Lung (tissue), 11 donors: ENCODE measurements at regions not wholly inside any gene's neighbourhood (a gene's known extent, or its start where the extent isn't known, plus 50 kb on each side); places are given as distances from the start of the nearest gene placed in this dataset.

Experiments
- ATAC-seq: fragments of 200-7000 bp; cut with Tn5 transposase; one replicate; pipeline ENCODE4 v1.9.1; 2020; ENCODE audit warnings: moderate number of reproducible peaks; ENCODE audit not compliant: insufficient read depth, low FRiP score
- DNase-seq, 3 donors: peaks; one replicate each; pipeline ENCODE4 v3.0.0-alpha.2; 2013 to 2017
- H3K27ac ChIP-seq, 2 donors: one replicate each; pipeline ENCODE4 v1.5.1; 2013; ENCODE audit warnings: mild to moderate bottlenecking in 2 of 2, moderate library complexity in 2 of 2, control low read depth in 1 of 2, inconsistent platforms in 1 of 2, low read depth in 1 of 2, low read length in 1 of 2
- H3K27me3 ChIP-seq, 3 donors: one replicate each; pipeline ENCODE4 v1.5.1; 2013; ENCODE audit warnings: low read length in 2 of 3; ENCODE audit not compliant: control insufficient read depth in 3 of 3, insufficient read depth in 3 of 3
- H3K36me3 ChIP-seq, 4 donors: one replicate each; pipeline ENCODE4 v1.5.1; 2013; ENCODE audit warnings: low read length in 4 of 4, mild to moderate bottlenecking in 1 of 4, moderate library complexity in 1 of 4; ENCODE audit not compliant: control insufficient read depth in 4 of 4, insufficient read depth in 4 of 4
- H3K4me1 ChIP-seq, 5 donors: one replicate each; pipeline ENCODE4 v1.5.1; 2013; ENCODE audit warnings: low read length in 5 of 5, mild to moderate bottlenecking in 2 of 5, moderate library complexity in 1 of 5; ENCODE audit not compliant: control insufficient read depth in 5 of 5, insufficient read depth in 5 of 5
- H3K4me3 ChIP-seq: one replicate; pipeline ENCODE4 v1.5.1; 2013; ENCODE audit warnings: mild to moderate bottlenecking, control low read depth, moderate library complexity
- H3K9ac ChIP-seq, 2 donors: one replicate each; pipeline ENCODE4 v1.5.1; 2013; ENCODE audit warnings: low read length in 2 of 2, control low read depth in 1 of 2; ENCODE audit not compliant: insufficient read depth in 1 of 2
- H3K9me3 ChIP-seq, 4 donors: one replicate each; pipeline ENCODE4 v1.5.1; 2013; ENCODE audit warnings: low read length in 3 of 4, mild to moderate bottlenecking in 1 of 4, moderate library complexity in 1 of 4; ENCODE audit not compliant: control insufficient read depth in 4 of 4, insufficient read depth in 3 of 4
- CTCF ChIP-seq: IDR thresholded peaks from 2 replicates; pipeline ENCODE4 v1.5.1; 2012; ENCODE audit warnings: mild to moderate bottlenecking; ENCODE audit errors: control extremely low read depth, extremely low read depth
- WGBS, 2 donors: extraction: QIAGEN DNeasy Blood & Tissue Kit; methylation state at CpG; one replicate each; pipeline ENCODE4 v1.1.7; 2013; 5-methylcytosine and 5-hydroxymethylcytosine counted together
- donor health status: control.
- donor health status: control.
- donor health status: Bipolar disorder and iron deficiency.
- donor health status: healthy.
- donor health status: DM: yes; HTN: yes; CAD: no.

DNA sequence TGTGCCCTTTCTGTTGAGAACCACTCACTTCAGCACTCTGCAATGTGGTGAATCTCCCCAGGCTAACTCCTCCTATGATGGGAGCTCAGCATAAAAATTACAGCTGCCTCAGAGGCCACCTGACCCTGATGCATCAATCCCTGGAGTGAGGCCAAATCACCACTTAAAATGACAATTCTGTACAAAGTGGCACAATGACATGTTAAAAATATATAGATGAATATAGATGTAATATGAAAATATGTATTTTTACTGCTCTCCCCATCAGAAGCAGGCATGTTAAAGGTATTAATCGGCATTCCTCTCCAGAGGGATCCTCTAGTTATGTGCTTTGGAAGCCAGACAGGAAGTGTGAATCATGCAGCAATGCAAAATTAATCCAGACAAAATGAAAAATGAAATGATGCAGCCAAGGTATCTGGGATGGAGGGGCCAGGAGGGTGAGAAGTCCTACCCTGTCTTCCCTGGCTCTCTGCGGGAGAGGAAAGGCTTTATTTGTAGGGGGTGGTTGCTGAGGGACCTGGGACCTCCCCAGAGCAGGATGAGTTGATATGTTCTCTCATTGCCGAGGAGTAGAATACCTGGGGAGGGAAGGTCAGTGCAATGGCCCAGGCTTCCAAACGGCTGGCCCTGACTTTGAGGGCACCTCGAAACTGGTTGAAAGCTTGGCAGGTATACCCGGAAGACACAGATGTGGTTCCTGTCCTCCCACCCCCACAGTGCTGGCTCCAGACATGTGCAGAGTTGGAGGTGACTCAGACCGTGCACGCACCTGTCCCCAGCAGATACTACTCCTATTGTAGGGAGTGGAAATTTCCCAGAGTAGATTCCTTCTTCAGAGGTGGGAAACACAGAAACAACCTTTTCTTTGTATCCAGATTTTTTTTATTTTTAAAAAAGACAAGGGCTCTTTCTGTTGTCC is 347.9 kb upstream of the NCAM1 start:
- Histone ChIP-seq H3K36me3 (no peaks in the 10 kb centered on the region), H3K9ac (no peak overlapping the region), H3K27ac (no peak overlapping the region), H3K4me3 (no peak overlapping the region), H3K9me3 (no peaks in the 10 kb centered on the region), H3K27me3 (no peaks in the 10 kb centered on the region), H3K4me1 (peaks cover 0 to 16% (median 4%) of the 10 kb centered on the region in 5 donors)
- TF ChIP-seq CTCF: no peak
- ATAC-seq (no peak), DNase-seq (no peak)
- 76 to 80% methylated on average over 8 of the region's 8 CpGs for WGBS, 2 donors

DNA sequence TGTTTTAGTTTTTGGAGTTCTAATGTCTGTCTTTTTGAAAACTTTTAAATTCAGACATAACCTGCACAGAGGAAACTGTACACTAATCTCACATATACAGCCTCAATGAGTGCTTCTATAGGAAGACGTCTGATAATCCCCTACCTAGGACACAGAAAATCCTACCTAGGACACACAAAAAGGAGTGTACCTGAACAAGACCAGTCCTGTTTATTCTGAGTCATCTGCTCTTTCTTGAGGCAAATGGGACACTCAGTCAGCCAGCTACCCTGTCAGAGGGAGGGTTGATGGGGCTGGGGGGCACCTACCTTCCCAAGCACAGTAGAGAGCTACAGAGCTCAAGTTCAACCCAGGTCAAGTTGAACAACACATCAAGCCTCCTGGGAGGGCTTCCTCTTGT is 346.6 kb upstream of the NCAM1 start:
- 76 to 80% methylated on average over 1 of the region's 1 CpG for WGBS, 2 donors
- DNase-seq: no peak
- no peak for TF ChIP-seq CTCF

DNA sequence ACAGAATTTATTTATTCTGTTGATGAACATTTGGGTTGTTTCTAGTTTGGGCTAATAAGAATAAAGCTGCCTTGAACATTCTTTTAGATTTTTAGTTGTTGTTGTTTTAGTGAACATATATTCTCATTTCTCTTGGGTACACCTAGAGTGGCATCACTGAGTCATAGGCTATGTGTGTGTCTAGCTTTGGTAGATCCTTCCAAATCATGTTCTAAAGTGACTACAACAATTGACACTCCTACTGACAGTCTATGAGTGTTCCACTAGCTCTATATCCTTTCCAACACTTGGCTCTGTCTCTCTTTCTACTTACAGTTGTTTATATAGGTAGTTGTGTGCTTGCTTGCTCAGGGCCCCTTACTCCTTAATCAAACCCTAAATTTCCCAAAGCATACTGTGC is 346.0 kb upstream of the NCAM1 start:
- no peak for TF ChIP-seq CTCF
- Histone ChIP-seq H3K4me3 (no peak overlapping the region), H3K27ac (no peak overlapping the region), H3K4me1 (peaks cover 0 to 16% (median 4%) of the 10 kb centered on the region in 5 donors), H3K27me3 (no peaks in the 10 kb centered on the region), H3K36me3 (no peaks in the 10 kb centered on the region), H3K9me3 (peaks cover 0 to 2% (median 0%) of the 10 kb centered on the region in 4 donors), H3K9ac (no peak overlapping the region)
- DNase-seq (no peak), ATAC-seq (no peak)

More for the DNA sequence above, 346.6 kb upstream of the NCAM1 start:
- peaks cover 0 to 1% (median 0%) of the 10 kb centered on the region in 4 donors for H3K9me3 ChIP-seq
- no peaks in the 10 kb centered on the region for H3K27me3 ChIP-seq
- H3K36me3 ChIP-seq: no peaks in the 10 kb centered on the region
- H3K9ac ChIP-seq: no peak overlapping the region
- ATAC-seq: no peak
- peaks cover 0 to 16% (median 4%) of the 10 kb centered on the region in 5 donors for H3K4me1 ChIP-seq
- H3K27ac ChIP-seq: no peak overlapping the region
- no peak overlapping the region for H3K4me3 ChIP-seq
